ENCODE measurements at regions not wholly inside any gene's neighbourhood (a gene's known extent, or its start where the extent isn't known, plus 50 kb on each side); places are given as distances from the start of the nearest gene placed in this dataset. TPM values are rescaled to one million over a fixed set of nuclear protein-coding genes. Genes with fewer than 3 reads are reported as not detected.

Small RNA genes lying in the stretch of these regions (small RNA-seq; reads per million reads assigned to genes)
- not detected for gene AC048382.3
- gene CSPG4P5, result not detected
- gene RF00017, result not detected
- gene RN7SL417P, result not detected

All from omental fat pad (tissue), 1 donor.